BLaER1 treated with 17β-estradiol and CSF1 and Interleukin-3, amounts not matched to agents 10 nM and 100 nM (cell line): ENCODE measurements at regions not wholly inside any gene's neighbourhood (a gene's known extent, or its start where the extent isn't known, plus 50 kb on each side); places are given as distances from the start of the nearest gene placed in this dataset.

ENCODE experiments used
- H3K27ac ChIP-seq, 11 experiments: shearing (Covaris generic); formaldehyde crosslinking; 2 replicates each; pipeline ENCODE4 v1.8.1; 2022
- H3K27me3 ChIP-seq, 11 experiments: shearing (Covaris generic); formaldehyde crosslinking; 2 replicates each; pipeline ENCODE4 v1.8.1; 2022
- H3K36me3 ChIP-seq, 11 experiments: shearing (Covaris generic); formaldehyde crosslinking; 2 replicates each; pipeline ENCODE4 v1.8.1; 2022
- H3K4me1 ChIP-seq, 10 experiments: shearing (Covaris generic); formaldehyde crosslinking; 2 replicates each; pipeline ENCODE4 v1.8.1; 2022
- H3K4me2 ChIP-seq, 11 experiments: shearing (Covaris generic); formaldehyde crosslinking; 2 replicates each; pipeline ENCODE4 v1.8.1; 2022
- H3K4me3 ChIP-seq, 10 experiments: shearing (Covaris generic); formaldehyde crosslinking; 2 replicates each; pipeline ENCODE4 v1.8.1; 2022
- H3K9ac ChIP-seq, 11 experiments: shearing (Covaris generic); formaldehyde crosslinking; 2 replicates each; pipeline ENCODE4 v1.8.1; 2022
- H3K9me3 ChIP-seq, 11 experiments: shearing (Covaris generic); formaldehyde crosslinking; replicated peaks in 1 of 11; 2 replicates each; pipeline ENCODE4 v1.8.1; 2022
- H4K20me1 ChIP-seq, 11 experiments: shearing (Covaris generic); formaldehyde crosslinking; 2 replicates each; pipeline ENCODE4 v1.8.1; 2022
- Cebpa-rat ChIP-seq, 11 experiments: shearing (Covaris generic); IDR thresholded peaks; 2 replicates each; pipeline ENCODE4 v1.8.1; 2022

DNA sequence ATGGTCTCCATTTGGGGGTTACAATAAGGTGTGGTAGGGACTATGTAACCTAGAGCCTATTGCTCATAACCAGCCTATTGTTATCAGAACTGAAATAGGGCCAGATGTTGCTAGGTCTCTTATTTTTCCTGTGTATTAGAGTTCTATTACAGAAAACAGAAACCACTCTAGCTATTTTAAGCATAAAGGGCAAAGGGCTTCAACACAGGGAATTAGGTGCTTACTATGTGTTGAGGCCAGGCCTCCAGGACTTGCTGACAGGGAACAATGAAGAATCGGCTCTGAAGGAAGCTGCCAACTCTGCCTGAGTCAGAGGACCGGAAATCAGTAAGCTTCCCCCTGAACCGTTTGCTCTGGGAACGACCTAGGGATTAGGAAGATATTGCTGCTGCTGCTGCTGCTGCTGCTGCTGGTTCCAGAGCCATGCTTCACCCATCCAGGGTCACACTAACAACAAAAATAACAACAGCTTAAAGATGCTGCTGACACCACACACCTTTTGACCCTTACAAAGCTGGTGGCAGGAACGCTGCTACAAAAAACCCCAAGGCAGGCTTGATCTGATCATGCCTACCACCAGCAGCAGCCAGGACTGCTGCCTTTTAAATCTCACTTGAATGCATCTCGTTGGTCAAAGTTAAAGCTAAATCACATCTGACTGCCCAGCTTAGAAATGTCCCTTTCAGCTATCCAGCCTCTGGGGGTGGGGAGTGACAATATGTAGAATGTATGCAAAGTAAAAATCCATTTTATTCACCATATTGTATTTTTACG lies 276.9 kb upstream of the IL12A start:
- TF ChIP-seq Cebpa-rat (IDR thresholded peaks at IDR 0.05), result no peak
- no peaks in the 10 kb centered on the region for H4K20me1 ChIP-seq
- H3K9me3 ChIP-seq, result peaks cover 0 to 9% (median 0%) of the 10 kb centered on the region in 11 experiments; a peak in 2 of 22 replicates
- no peak overlapping the region for H3K4me2 ChIP-seq
- H3K27ac ChIP-seq, result no peak overlapping the region
- H3K4me3 ChIP-seq, result no peak overlapping the region
- peaks cover 0 to 4% (median 0%) of the 10 kb centered on the region in 10 experiments; a peak in 2 of 20 replicates for H3K4me1 ChIP-seq
- H3K9ac ChIP-seq, result no peak overlapping the region
- no peaks in the 10 kb centered on the region for H3K27me3 ChIP-seq
- H3K36me3 ChIP-seq, result no peaks in the 10 kb centered on the region

DNA sequence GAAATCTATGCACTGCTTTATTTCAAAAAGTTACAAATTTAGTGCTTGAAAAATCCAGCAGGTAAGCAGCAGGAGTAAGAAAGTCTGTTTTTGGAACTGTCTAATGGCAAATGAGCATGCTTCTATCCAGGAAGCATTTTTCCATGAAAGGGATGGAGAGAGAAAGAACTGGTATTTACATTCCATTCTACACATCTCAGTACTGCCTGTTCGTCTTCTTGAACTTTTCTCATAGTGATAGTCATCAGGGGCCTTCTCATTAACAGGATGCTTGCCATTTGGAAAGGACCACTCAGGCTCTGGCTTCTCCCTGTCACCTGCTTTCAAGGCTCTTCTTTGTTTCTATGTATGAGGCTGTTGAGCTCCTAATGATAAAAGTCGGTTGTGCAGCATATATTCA lies 267.3 kb upstream of the IL12A start:
- Histone ChIP-seq H3K27ac (no peak overlapping the region), H3K27me3 (no peaks in the 10 kb centered on the region), H3K4me3 (no peak overlapping the region), H3K9ac (no peak overlapping the region), H3K9me3 (peaks cover 0 to 3% (median 0%) of the 10 kb centered on the region in 11 experiments; a peak in 1 of 22 replicates), H3K36me3 (no peaks in the 10 kb centered on the region), H3K4me2 (no peak overlapping the region), H4K20me1 (no peaks in the 10 kb centered on the region), H3K4me1 (no peaks in the 10 kb centered on the region)
- TF ChIP-seq Cebpa-rat (IDR thresholded peaks at IDR 0.05), result no peak

DNA sequence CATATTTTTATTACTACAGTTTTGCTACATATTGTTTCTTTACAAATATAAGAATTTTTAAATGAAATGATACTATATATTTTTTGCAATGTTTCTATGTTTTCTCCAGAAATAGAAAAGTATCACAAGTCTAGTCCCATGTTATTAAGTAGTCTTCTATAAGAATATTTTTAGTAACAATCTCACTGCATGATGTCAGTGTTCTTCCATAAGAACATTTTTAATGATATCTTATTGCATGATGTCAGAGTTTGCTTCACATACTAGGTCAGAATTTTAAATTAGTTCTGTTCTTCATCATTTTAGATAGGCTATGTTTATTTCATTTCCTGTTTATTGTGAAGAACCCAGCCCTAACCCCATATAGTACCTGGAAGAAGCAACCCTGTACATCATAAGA lies 265.3 kb upstream of the IL12A start:
- Histone ChIP-seq H3K9me3 (peaks cover 0 to 3% (median 0%) of the 10 kb centered on the region in 11 experiments; a peak in 1 of 22 replicates), H3K4me1 (no peaks in the 10 kb centered on the region), H3K36me3 (no peaks in the 10 kb centered on the region), H3K27ac (no peak overlapping the region), H3K4me3 (no peak overlapping the region), H4K20me1 (no peaks in the 10 kb centered on the region), H3K4me2 (no peak overlapping the region), H3K9ac (no peak overlapping the region), H3K27me3 (no peaks in the 10 kb centered on the region)
- no peak for TF ChIP-seq Cebpa-rat (IDR thresholded peaks at IDR 0.05)

DNA sequence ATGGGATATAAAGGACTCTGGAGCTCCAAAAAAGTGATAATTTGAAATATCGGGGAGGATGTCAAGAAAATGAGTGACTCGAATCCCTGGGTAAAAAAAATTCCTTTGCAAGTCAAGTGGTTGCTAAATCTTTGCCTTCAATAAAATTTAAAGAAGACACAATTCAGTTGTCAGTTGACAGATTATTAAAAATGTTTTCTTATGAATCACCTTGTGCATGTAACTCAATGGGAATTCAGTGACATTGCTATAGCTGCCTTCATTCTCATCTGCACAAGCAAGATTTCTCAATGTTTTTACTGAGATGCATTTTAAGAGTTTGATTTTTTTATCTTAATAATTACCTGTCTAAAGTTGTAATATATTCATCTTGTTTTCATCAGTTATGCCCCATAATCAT lies 264.0 kb upstream of the IL12A start:
- no peak for TF ChIP-seq Cebpa-rat (IDR thresholded peaks at IDR 0.05)
- H3K27ac ChIP-seq, result no peak overlapping the region
- no peak overlapping the region for H3K4me3 ChIP-seq
- no peak overlapping the region for H3K4me2 ChIP-seq
- H3K9me3 ChIP-seq, result no peaks in the 10 kb centered on the region; a peak in 1 of 22 replicates
- no peak overlapping the region for H3K9ac ChIP-seq
- H3K36me3 ChIP-seq, result no peaks in the 10 kb centered on the region
- no peaks in the 10 kb centered on the region for H3K27me3 ChIP-seq
- H4K20me1 ChIP-seq, result no peaks in the 10 kb centered on the region
- H3K4me1 ChIP-seq, result no peaks in the 10 kb centered on the region

DNA sequence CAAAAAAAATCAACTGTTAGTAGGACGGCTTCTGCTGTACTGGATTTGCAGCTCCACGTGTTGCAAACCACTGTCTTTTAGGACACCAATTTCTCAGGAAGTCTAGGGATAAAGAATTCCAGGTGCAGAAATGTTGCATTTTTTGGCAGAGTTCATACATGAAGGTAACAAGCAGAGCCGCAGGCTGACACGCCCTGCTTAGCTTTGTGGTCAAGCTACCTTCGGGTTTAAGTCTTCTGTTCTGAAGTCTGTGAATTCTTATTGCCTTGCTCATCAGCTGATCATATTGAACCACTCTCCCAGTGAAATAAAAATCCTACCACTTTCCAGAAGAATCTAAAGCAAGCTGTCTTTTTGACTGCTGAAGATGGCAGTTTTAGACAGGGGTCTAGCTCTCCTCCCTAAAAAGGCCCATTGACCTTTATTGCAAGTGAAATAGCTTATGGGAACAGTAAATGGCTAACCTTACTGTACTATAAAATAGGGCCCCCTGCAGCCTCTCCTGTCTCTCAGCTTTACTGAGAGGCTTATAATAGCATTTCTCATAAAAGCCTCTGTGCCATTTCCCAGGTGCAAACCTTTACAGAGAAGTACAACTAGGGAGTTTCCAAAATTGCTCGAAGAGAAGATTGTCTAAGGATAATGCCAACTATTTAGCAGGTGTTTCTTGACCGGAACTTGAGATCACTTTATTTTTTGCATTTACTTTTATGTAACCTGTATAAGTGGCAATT lies 262.2 kb upstream of the IL12A start:
- Histone ChIP-seq H3K9ac (no peak overlapping the region), H3K27me3 (no peaks in the 10 kb centered on the region), H3K4me2 (no peak overlapping the region), H3K9me3 (no peaks in the 10 kb centered on the region), H3K27ac (no peak overlapping the region), H3K4me1 (no peaks in the 10 kb centered on the region), H4K20me1 (no peaks in the 10 kb centered on the region), H3K4me3 (no peak overlapping the region), H3K36me3 (no peaks in the 10 kb centered on the region)
- TF ChIP-seq Cebpa-rat (IDR thresholded peaks at IDR 0.05), result no peak

DNA sequence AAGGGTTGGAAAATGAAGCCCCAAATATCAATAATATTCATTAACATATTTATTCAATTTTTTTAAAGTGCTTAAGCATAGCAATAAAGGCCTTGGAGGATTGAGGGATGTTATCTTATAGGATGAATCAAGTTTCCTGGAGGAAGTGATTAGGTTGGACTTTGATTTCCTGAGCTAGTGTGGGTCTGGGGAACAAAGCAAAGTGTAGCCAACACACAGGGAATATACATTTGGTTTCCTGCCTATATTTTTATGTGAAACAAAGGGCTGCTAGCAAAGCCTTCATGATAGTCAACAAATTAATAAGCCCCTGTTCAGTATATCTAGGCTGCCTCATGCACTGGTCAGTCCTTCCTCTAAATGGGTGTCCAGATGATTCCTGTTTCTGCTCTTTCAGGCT lies 261.1 kb upstream of the IL12A start:
- H3K27me3 ChIP-seq, result no peaks in the 10 kb centered on the region
- no peak overlapping the region for H3K27ac ChIP-seq

DNA sequence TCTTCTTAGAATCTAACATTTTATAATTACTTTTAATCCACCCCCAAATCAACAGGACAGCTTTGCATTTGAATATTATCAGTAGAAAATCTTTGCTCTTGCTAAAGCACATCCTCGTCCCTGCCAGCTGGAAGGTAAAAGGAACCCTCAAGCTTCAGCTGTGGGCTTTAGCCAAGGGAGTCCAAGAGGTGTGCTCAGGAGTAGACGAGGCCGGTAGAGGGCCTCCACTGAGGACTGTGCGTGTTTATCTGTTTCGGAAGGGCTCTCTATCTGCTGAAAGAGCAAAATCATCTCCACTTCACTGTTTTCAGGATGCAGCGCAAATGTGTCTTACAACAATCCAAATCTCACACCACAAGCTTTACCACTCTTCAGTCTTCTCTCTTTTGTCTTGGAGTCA lies 257.4 kb upstream of the IL12A start:
- H3K4me1 ChIP-seq, result peaks cover 0 to 7% (median 0%) of the 10 kb centered on the region in 10 experiments; a peak in 2 of 20 replicates
- no peaks in the 10 kb centered on the region for H3K36me3 ChIP-seq
- H4K20me1 ChIP-seq, result no peaks in the 10 kb centered on the region
- H3K27ac ChIP-seq, result no peak overlapping the region
- no peaks in the 10 kb centered on the region for H3K27me3 ChIP-seq
- no peaks in the 10 kb centered on the region for H3K9me3 ChIP-seq
- no peak for TF ChIP-seq Cebpa-rat (IDR thresholded peaks at IDR 0.05)
- no peak overlapping the region for H3K9ac ChIP-seq
- no peak overlapping the region for H3K4me3 ChIP-seq
- no peak overlapping the region for H3K4me2 ChIP-seq

More for the DNA sequence above, 261.1 kb upstream of the IL12A start:
- no peak overlapping the region for H3K9ac ChIP-seq
- no peaks in the 10 kb centered on the region for H3K36me3 ChIP-seq
- no peaks in the 10 kb centered on the region for H3K9me3 ChIP-seq
- TF ChIP-seq Cebpa-rat (IDR thresholded peaks at IDR 0.05), result no peak
- H3K4me3 ChIP-seq, result no peak overlapping the region
- peaks cover 0 to 5% (median 0%) of the 10 kb centered on the region in 10 experiments; a peak in 2 of 20 replicates for H3K4me1 ChIP-seq
- H3K4me2 ChIP-seq, result no peak overlapping the region
- no peaks in the 10 kb centered on the region for H4K20me1 ChIP-seq

DNA sequence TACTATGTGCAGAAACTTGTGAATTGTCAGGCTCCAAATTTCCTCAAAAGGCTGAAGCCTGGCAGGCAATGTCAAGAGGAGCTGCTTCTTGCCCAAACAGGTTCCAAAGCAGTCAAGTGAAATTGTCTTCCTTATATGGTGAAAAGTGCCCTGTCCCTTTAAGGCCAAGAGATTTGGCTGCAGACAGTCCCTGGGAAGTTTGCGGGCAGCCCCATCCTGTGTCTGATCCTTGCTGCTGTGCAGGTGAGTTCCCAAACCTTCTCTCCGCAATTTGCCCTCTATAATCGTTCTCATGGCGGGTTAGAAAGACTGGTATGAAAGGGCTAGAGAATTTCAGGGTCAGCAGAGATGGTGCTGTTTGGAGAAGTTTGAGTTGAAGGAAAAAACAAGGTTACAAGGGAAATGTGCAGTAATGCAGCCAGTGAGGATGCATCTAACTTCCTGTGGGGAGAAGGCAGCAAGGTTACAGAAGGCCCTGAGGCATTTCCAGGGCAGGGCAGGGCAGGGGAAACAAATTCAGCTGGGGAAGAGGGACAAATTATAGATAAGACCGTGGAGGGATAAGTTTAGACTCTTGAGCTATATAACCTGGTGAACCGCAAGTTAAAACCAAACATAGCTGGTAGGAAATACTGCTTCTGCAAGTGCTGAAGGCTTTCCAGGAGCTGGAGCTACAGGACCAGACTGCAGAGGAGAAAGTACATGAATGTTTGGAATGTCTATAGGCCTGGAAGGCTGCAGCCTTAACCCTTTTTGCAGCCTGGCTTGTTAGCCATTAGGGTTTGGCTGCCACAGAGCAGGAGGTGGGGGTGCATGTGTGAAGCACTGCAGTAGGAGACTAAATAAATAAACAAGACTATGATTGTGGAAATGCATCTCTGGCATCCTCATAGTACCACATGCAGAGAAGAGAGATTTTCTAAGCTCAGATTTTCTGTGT lies 256.2 kb upstream of the IL12A start:
- H3K27ac ChIP-seq, result no peak overlapping the region
- no peaks in the 10 kb centered on the region for H3K27me3 ChIP-seq
- H3K4me1 ChIP-seq, result peaks cover 0 to 7% (median 0%) of the 10 kb centered on the region in 10 experiments; a peak in 2 of 20 replicates
- no peaks in the 10 kb centered on the region for H3K36me3 ChIP-seq
- H3K9ac ChIP-seq, result no peak overlapping the region
- H3K4me2 ChIP-seq, result 0 out of 22 replicates have a peak overlapping the region, but pooled peaks of 1 of the 11 experiments have one; percentile 1
- H3K9me3 ChIP-seq, result no peaks in the 10 kb centered on the region
- H4K20me1 ChIP-seq, result no peaks in the 10 kb centered on the region
- no peak for TF ChIP-seq Cebpa-rat (IDR thresholded peaks at IDR 0.05)
- no peak overlapping the region for H3K4me3 ChIP-seq
